GM19240 (cell line): ENCODE measurements at regions not wholly inside any gene's neighbourhood (a gene's known extent, or its start where the extent isn't known, plus 50 kb on each side); places are given as distances from the start of the nearest gene placed in this dataset.

Source experiments
- DNase-seq: peaks from one replicate; pipeline ENCODE4 v3.0.0; 2011; ENCODE audit warnings: low spot score; ENCODE audit not compliant: insufficient read length

- DNase-seq: no peak
Observed at GRCh38 chr1:201745023-201745422, 83.9 kb upstream of the IPO9 start.

- DNase-seq: no peak
Observed at GRCh38 chr1:201746156-201746555, 82.8 kb upstream of the IPO9 start.

- DNase-seq: no peak
Observed at GRCh38 chr1:201747261-201747660, 81.7 kb upstream of the IPO9 start.

GRCh38 chr1:201748335-201748734 lies 80.6 kb upstream of the IPO9 start:
- no peak for DNase-seq

- DNase-seq: no peak
Observed at GRCh38 chr1:201749059-201749690, 79.8 kb upstream of the IPO9 start.

- no peak for DNase-seq
Observed at GRCh38 chr1:201750120-201750519, 78.8 kb upstream of the IPO9 start.

GRCh38 chr1:201750934-201751333 lies 78.0 kb upstream of the IPO9 start:
- DNase-seq: no peak

GRCh38 chr1:201751872-201752271 lies 77.1 kb upstream of the IPO9 start:
- no peak for DNase-seq

- DNase-seq: no peak
Observed at GRCh38 chr1:201752333-201752732, 76.6 kb upstream of the IPO9 start.

- DNase-seq: no peak
Observed at GRCh38 chr1:201753492-201753891, 75.5 kb upstream of the IPO9 start.

- no peak for DNase-seq
Observed at GRCh38 chr1:201754353-201754752, 74.6 kb upstream of the IPO9 start.

GRCh38 chr1:201755200-201755599 lies 73.8 kb upstream of the IPO9 start:
- no peak for DNase-seq

- DNase-seq: no peak
Observed at GRCh38 chr1:201756406-201756805, 72.6 kb upstream of the IPO9 start.

GRCh38 chr1:201758499-201759050 lies 70.4 kb upstream of the IPO9 start:
- no peak for DNase-seq

- DNase-seq: no peak
Observed at GRCh38 chr1:201759194-201759815, 69.7 kb upstream of the IPO9 start.

GRCh38 chr1:201760516-201760915 lies 68.4 kb upstream of the IPO9 start:
- DNase-seq: no peak

- no peak for DNase-seq
Observed at GRCh38 chr1:201761178-201761577, 67.8 kb upstream of the IPO9 start.

- DNase-seq: no peak
Observed at GRCh38 chr1:201761871-201762270, 67.1 kb upstream of the IPO9 start.

GRCh38 chr1:201762381-201762780 lies 66.6 kb upstream of the IPO9 start:
- DNase-seq: no peak

GRCh38 chr1:201763455-201764140 lies 65.4 kb upstream of the IPO9 start:
- no peak for DNase-seq

GRCh38 chr1:201764166-201764565 lies 64.8 kb upstream of the IPO9 start:
- DNase-seq: no peak

GRCh38 chr1:201764579-201764978 lies 64.4 kb upstream of the IPO9 start:
- no peak for DNase-seq
